ENCODE measurements at regions not wholly inside any gene's neighbourhood (a gene's known extent, or its start where the extent isn't known, plus 50 kb on each side); places are given as distances from the start of the nearest gene placed in this dataset.
"Not testable (repeated sequence)": the region's sequence is repeated elsewhere in the genome, so short reads cannot be mapped to it uniquely, and the experiment has no call there.

DNA sequence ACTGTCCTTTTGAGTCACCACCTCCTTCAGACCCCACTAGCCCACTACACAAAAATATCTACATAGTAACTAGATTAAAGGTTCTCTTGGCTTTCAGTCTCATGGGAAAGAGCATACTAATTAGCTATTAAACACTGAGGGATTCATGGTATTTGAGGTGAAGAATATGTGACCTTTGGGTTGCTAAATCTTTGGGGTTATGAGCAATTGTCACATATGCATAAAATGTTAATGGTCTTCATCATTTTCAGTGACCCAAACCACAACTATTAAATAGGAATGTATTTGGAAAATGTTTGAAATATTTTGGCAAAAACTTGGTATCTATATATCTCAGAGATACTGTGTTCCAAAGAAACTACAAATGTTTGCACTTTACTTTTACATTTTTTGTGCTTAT is 365.1 kb downstream of the MAGEB5 start:
- no peak for DNase-seq

GRCh38 chrX:26580021-26580420 is 364.1 kb downstream of the MAGEB5 start:
- no peak for DNase-seq

- no peak for DNase-seq
Measured at GRCh38 chrX:26574234-26574633, 358.3 kb downstream of the MAGEB5 start.

DNA sequence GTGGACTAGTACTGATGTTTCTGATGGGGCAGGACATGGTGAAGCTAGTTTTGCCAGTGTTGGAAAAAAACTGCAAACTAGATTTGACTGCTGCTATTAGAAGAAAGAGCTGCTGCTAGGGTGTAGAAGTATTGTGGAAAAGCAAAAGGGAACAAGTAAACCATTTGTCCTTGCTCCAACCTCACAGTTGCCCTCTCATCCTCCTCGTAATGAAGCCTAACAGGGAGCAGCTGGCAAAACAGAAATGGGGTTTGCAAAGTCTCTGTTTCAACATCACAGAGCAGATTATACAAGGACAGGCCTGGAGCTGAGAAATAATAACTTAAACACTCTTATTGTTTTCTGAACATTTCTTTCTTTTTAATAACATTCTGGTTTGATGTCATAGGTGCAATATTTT is 346.2 kb downstream of the MAGEB5 start:
- DNase-seq = no peak

GRCh38 chrX:26559855-26560254 is 343.9 kb downstream of the MAGEB5 start:
- no peak for DNase-seq

DNA sequence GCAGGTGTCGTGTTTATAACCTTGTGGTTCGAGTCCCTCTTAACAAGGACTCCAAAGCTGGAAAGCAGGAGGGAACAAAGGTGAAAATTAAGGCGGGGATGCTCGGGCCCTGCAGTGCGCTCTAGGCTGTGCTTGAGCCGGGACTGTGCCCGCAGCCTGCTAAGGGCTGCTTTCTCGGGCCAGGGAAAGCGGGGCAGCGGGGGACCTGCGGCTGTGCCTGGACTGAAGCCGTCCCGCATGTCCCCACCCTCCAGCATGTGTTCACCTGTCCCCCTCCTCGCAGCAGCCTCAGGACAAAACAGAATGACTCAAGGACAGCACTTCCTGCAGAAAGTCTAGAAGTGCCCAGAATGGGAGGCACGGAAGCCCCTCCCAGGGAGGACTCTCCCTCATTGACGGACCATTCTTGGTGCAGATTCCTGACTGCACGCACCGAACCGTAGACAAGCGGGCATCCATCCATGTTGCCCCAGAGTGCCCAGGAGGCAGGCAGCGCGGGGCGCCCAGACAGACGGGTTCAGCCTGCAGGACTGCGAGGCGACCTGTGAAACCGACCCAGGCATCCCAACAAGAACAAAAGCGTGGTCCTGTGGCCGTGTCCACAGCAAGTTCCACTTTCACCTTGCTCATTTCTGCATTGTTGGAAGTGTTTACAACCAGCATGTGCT is 342.9 kb downstream of the MAGEB5 start:
- DNase-seq = no peak

DNA sequence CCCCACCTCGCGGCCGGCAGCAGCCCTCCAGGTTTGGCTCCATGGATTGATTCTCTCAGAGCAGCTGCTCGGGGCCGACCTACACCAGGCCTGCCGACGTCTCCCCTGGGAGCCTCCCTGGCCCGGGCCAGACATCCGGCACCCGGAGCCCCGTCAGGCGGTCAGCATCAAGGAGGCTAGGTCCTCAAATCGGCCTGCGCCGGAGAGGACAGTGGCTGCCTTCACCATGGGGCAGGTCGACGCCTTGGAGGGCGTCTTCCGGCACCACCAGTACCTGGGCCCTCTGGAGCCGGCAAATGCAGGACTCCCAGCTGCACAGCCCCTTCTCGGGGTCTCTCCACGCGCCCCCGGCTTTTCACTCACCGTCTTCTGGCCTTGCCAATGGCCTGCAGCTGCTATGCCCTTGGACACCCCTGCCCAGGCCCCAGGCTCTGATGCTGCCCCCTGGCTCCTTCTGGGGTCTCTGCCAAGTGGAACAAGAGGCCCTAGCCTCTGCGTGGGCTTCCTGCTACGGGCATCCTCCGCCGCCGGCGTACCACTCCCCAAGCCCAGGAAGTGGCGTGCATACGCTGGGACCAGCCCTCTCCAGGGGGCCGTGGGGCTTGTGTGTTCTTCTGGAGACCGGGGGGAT is 341.8 kb downstream of the MAGEB5 start:
- no peak for DNase-seq

GRCh38 chrX:26525768-26526167 is 309.8 kb downstream of the MAGEB5 start:
- not testable (repeated sequence) for DNase-seq

- DNase-seq = no peak
Measured at GRCh38 chrX:26522501-26522900, 306.5 kb downstream of the MAGEB5 start.

- DNase-seq = no peak
Measured at GRCh38 chrX:26511589-26512363, 295.8 kb downstream of the MAGEB5 start.

- DNase-seq = no peak
Measured at GRCh38 chrX:26470941-26471340, 255.0 kb downstream of the MAGEB5 start.

DNA sequence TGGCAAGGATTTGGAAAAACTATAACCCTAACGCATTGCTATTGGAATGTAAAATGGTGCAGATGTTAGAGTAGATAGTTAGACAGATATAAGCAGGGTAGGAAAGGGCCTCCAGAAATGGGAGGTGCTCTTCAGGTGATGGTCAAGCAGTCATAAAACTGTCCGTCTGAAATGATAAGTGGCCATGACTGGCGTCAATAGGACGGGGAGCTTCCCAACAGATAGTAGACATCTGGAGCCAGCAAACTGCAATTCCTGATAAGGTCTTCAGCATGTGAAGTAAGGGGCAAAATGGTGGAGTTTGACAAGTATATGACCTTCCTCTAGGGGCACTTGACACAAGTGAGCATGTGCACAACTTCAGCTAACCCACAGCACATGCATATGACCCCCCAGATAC is 250.4 kb downstream of the MAGEB5 start:
- no peak for DNase-seq

DNA sequence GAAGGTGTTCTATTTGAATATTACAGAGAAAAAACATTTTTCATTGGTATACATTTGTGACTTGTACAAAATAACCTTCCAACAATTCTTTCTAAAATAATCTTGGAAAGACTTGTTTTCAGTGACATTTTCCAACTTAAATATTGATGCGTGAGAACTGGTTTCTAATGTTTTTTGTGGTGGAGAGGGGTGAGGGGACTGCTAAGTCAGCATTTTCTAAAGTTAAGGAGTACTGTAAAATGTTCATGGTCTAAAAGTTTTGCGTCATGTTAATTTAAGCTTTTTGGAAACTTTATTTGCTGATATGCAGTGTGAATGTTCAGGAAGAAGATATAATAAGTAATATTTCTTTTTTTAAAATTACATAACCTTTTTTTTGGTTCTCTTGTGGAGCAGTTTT is 229.3 kb downstream of the MAGEB5 start:
- no peak for DNase-seq

- not testable (repeated sequence) for DNase-seq
Measured at GRCh38 chrX:26444417-26444816, 228.4 kb downstream of the MAGEB5 start.

GRCh38 chrX:26442340-26442739 is 226.4 kb downstream of the MAGEB5 start:
- DNase-seq = no peak

DNA sequence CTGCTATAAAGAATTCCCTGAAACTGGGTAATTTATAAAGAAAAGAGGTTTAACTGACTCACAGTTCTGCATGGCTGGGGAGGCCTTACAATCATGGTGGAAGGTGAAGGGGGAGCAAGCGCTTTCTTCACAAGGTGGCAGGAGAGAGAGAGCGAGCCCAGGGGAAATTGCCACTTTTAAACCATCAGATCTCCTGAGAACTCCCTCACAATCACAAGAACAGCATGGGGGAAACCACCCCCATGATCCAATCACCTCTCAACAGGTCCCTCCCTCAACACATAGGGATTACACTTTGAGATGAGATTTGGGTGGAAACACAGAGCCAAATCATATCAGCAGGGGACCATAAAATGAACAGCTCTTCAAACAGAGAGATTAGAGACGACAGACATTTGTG is 198.6 kb downstream of the MAGEB5 start:
- DNase-seq = no peak

- DNase-seq = no peak
Measured at GRCh38 chrX:26411045-26411444, 195.1 kb downstream of the MAGEB5 start.

GRCh38 chrX:26409636-26410035 is 193.7 kb downstream of the MAGEB5 start:
- DNase-seq = no peak

DNA sequence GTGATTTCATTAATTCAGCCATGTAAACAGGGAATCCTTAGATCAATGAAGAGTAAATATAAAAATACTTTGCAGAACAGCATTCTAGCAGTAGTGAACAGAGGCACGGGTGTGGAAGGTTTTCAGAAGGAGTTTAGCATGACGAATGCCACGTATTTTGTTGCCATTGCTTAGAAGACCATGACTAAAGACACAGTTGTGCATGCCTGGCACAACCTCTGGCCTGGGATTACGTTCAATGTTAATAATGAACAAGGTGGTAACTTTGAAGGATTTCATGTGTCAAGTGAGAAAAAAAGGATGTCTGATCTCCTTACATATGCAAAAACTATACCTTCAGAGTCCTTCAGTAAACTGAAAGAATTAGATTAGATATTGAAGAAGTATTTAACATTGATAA is 171.9 kb downstream of the MAGEB5 start:
- DNase-seq = no peak

DNA sequence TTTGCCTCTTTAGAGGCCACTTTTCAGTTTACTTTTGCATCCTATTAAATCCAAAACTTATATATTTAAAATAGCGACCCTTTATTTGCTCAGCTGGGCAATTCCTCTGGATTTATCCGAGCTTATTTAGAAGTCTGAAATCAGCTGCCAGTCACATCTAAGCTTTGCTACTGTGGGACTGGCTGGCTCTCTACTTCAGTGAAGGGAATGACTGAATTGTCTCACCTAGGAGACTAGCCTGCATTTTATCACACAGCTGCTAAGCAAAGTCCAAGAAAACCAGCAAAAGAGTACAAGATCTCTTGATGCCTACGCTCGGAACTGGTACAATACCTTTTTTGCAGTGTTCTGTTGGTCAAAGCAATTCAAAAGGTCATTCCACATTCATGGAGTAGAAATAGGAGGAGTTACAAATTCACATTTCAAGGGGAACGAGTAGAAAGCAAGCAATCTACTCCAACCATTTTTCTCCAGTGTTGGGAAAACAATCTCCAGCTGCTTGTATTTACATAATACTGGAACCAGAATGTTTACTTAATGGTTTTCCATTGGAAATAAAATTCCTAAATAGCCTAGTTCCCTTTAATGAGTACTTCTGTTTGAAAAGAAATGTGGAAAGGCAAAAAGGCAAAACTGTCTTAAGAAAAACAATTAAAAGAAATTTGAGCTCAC is 160.2 kb downstream of the MAGEB5 start:
- DNase-seq = no peak

- DNase-seq = no peak
Measured at GRCh38 chrX:26375346-26375745, 159.4 kb downstream of the MAGEB5 start.

DNA sequence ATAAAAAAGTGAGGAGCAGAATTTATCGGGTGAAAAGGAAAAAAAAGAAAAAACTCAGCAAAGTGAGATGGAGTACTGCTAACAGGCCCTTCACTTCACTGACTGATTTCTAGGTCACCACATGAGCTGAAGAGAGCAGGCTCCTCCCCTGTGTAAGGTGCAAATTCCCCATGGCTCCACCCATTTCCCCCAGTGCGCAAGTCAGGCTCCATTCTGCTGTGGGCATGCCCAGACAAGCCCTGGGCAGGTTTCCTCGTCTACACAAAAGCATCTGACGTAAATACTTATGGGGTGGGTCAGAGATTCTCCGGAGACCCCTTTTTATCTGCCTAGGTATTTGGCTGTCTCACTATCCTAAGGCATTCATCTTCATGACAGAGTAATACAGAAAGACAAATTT is 157.9 kb downstream of the MAGEB5 start:
- no peak for DNase-seq

- no peak for DNase-seq
Measured at GRCh38 chrX:26352891-26353430, 137.0 kb downstream of the MAGEB5 start.

Measured in CD4-positive, alpha-beta T cell treated with Interleukin-21 for 1 hour (primary cell).